MM.1S (cell line): ENCODE measurements at regions not wholly inside any gene's neighbourhood (a gene's known extent, or its start where the extent isn't known, plus 50 kb on each side); places are given as distances from the start of the nearest gene placed in this dataset.

ENCODE experiments used
- DNase-seq: peaks from one replicate; pipeline ENCODE4 v3.0.0-alpha.2; 2015
- H2AFZ ChIP-seq: fragments of 300-600 bp; sonication (generic); 2 replicates; pipeline ENCODE4 v1.6.0; 2016; ENCODE audit warnings: antibody characterized with exemption, low read length
- H3F3A ChIP-seq: fragments of 300-600 bp; sonication (generic); 2 replicates; pipeline ENCODE4 v1.6.1; 2016; ENCODE audit warnings: mild to moderate bottlenecking, antibody characterized with exemption, low read length, moderate library complexity, mixed read lengths; ENCODE audit not compliant: insufficient read depth
- H3K27ac ChIP-seq: fragments of 300-600 bp; sonication (generic); 2 replicates; pipeline ENCODE4 v1.5.1; 2016; ENCODE audit warnings: mild to moderate bottlenecking, low read length
- H3K27me3 ChIP-seq: fragments of 300-600 bp; sonication (generic); replicated peaks from 2 replicates; pipeline ENCODE4 v1.6.0; 2016; ENCODE audit warnings: low read length; ENCODE audit not compliant: insufficient read depth
- H3K36me3 ChIP-seq: fragments of 300-600 bp; sonication (generic); replicated peaks from 2 replicates; pipeline ENCODE4 v1.6.1; 2016; ENCODE audit warnings: mild to moderate bottlenecking, low read length, mixed read lengths; ENCODE audit not compliant: insufficient read depth
- H3K4me1 ChIP-seq: fragments of 300-600 bp; sonication (generic); 2 replicates; pipeline ENCODE4 v1.6.1; 2016; ENCODE audit warnings: low read length, mixed read lengths
- H3K4me2 ChIP-seq: fragments of 300-600 bp; sonication (generic); 2 replicates; pipeline ENCODE4 v1.6.0; 2016; ENCODE audit warnings: low read depth, low read length
- H3K4me3 ChIP-seq: fragments of 300-600 bp; sonication (generic); 2 replicates; pipeline ENCODE4 v1.5.1; 2016; ENCODE audit warnings: low read length, mixed read lengths
- H3K79me2 ChIP-seq: fragments of 300-600 bp; sonication (generic); 2 replicates; pipeline ENCODE4 v1.6.1; 2016; ENCODE audit warnings: mixed run types, low read length, mixed read lengths
- H3K9ac ChIP-seq: fragments of 300-600 bp; sonication (generic); 2 replicates; pipeline ENCODE4 v1.6.1; 2016; ENCODE audit warnings: low read length, mixed read lengths
- H3K9me2 ChIP-seq: fragments of 300-600 bp; sonication (generic); replicated peaks from 2 replicates; pipeline ENCODE4 v1.6.1; 2016; ENCODE audit warnings: mild to moderate bottlenecking, low read length, mixed read lengths; ENCODE audit not compliant: insufficient read depth
- H3K9me3 ChIP-seq: fragments of 300-600 bp; sonication (generic); replicated peaks from 2 replicates; pipeline ENCODE4 v1.6.1; 2016; ENCODE audit warnings: mild to moderate bottlenecking, low read length, mixed read lengths; ENCODE audit not compliant: insufficient read depth
- H4K20me1 ChIP-seq: fragments of 300-600 bp; sonication (generic); 2 replicates; pipeline ENCODE4 v1.6.1; 2016; ENCODE audit warnings: mild to moderate bottlenecking, low read length, moderate library complexity, mixed read lengths; ENCODE audit not compliant: insufficient read depth
- EZH2 ChIP-seq: fragments of 300-600 bp; sonication (generic); optimal IDR thresholded peaks from 2 replicates; pipeline ENCODE3; 2017; ENCODE audit warnings: low read depth, mild to moderate bottlenecking, antibody characterized with exemption, low read length, mixed read lengths
- EZH2phosphoT487 ChIP-seq: fragments of 300-600 bp; sonication (generic); IDR thresholded peaks from 2 replicates; pipeline ENCODE4 v1.6.1; 2018; ENCODE audit warnings: antibody characterized with exemption, low read length
- TF ChIP-seq, protein P1 (sequence below): fragments of 300-600 bp; sonication (generic); IDR thresholded peaks from 2 replicates; pipeline ENCODE4 v1.5.1; 2016; ENCODE audit warnings: antibody characterized with exemption, low read length, mixed read lengths

DNA sequence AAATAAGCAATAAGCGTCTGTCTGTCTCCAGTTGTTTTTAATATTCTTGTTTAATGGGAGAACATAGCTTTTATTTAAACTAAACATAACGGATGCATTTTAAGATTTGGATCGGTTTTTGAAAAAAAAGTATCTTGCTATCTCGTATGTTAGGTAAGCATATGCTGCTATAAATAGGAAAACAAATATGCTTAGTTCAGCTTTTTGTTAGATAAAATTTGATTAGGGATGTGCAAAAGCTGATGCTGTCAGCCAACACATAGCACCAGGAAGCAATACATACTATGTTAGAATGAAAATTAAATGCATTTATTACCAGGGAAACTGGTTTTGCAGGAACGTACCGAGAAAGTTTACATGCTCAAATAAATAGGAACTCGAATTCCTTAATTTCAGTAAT, 843.1 kb upstream of the WWC1 start:
- Histone ChIP-seq H3K36me3 (no peaks in the 10 kb centered on the region), H3K4me1 (no peaks in the 10 kb centered on the region), H4K20me1 (no peaks in the 10 kb centered on the region), H3K9me2 (no peaks in the 10 kb centered on the region), H2AFZ (no peak overlapping the region), H3K9ac (no peak overlapping the region), H3K27me3 (no peaks in the 10 kb centered on the region), H3K4me2 (no peak overlapping the region), H3K79me2 (no peaks in the 10 kb centered on the region), H3K9me3 (no peaks in the 10 kb centered on the region), H3K4me3 (no peak overlapping the region), H3K27ac (no peak overlapping the region), H3F3A (no peaks in the 10 kb centered on the region)
- TF ChIP-seq EZH2: no peak
- TF ChIP-seq, protein P1, sequence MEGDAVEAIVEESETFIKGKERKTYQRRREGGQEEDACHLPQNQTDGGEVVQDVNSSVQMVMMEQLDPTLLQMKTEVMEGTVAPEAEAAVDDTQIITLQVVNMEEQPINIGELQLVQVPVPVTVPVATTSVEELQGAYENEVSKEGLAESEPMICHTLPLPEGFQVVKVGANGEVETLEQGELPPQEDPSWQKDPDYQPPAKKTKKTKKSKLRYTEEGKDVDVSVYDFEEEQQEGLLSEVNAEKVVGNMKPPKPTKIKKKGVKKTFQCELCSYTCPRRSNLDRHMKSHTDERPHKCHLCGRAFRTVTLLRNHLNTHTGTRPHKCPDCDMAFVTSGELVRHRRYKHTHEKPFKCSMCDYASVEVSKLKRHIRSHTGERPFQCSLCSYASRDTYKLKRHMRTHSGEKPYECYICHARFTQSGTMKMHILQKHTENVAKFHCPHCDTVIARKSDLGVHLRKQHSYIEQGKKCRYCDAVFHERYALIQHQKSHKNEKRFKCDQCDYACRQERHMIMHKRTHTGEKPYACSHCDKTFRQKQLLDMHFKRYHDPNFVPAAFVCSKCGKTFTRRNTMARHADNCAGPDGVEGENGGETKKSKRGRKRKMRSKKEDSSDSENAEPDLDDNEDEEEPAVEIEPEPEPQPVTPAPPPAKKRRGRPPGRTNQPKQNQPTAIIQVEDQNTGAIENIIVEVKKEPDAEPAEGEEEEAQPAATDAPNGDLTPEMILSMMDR: no peak
- no peak for TF ChIP-seq EZH2phosphoT487
- no peak for DNase-seq

DNA sequence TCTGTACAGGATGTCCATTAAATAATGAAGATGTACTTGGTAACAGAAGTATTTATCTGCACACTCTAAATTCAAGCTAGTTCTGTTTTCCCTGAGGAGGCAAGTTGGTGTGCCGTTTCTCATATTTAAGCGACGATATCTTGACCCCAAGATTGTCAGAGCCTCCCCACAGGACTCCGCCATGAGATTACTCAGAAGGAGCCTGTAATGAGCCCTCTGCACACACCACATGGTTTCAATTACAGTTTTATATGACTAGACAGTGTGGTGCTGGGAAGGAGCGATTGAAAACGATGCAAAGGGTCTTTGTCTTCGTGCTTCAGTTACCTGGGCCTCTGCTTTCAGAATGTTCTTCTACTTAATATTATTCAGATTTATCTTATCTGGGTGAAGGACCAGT, 840.4 kb upstream of the WWC1 start:
- no peak overlapping the region for H3K9ac ChIP-seq

DNA sequence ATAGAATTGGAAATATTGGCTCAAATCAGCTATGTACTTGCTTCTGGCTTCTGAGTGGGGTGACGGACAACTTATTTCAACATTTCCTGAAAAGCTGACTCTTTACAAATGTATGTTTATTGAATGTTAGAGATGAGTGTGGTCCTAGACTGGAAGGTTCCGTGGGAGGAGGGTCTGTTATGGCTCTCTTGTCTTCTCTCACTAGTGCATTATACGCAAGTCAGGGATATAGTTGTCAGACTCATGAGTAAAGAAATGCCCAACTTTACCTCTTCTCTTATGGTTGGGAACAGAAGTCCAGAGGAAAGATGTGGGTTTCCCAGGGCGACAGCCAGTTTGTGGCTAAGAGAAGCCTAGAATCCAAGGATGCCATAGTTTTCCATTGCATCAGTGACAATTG, 839.3 kb upstream of the WWC1 start:
- Histone ChIP-seq H3K4me3 (no peak overlapping the region), H3K4me2 (no peak overlapping the region), H3K4me1 (no peaks in the 10 kb centered on the region), H3K36me3 (no peaks in the 10 kb centered on the region), H2AFZ (no peak overlapping the region), H3K9me2 (no peaks in the 10 kb centered on the region), H4K20me1 (no peaks in the 10 kb centered on the region), H3F3A (no peaks in the 10 kb centered on the region), H3K27me3 (no peaks in the 10 kb centered on the region), H3K27ac (no peak overlapping the region), H3K9ac (no peak overlapping the region), H3K9me3 (no peaks in the 10 kb centered on the region), H3K79me2 (no peaks in the 10 kb centered on the region)
- TF ChIP-seq EZH2phosphoT487: no peak
- no peak for TF ChIP-seq EZH2
- TF ChIP-seq, protein P1: no peak
- DNase-seq: no peak

More for the DNA sequence above, 840.4 kb upstream of the WWC1 start:
- no peaks in the 10 kb centered on the region for H3K4me1 ChIP-seq
- no peak overlapping the region for H3K4me3 ChIP-seq
- no peaks in the 10 kb centered on the region for H3K9me3 ChIP-seq
- no peaks in the 10 kb centered on the region for H4K20me1 ChIP-seq
- TF ChIP-seq EZH2: no peak
- no peak for TF ChIP-seq EZH2phosphoT487
- TF ChIP-seq, protein P1: no peak
- H3K27me3 ChIP-seq: no peaks in the 10 kb centered on the region
- H3K9me2 ChIP-seq: no peaks in the 10 kb centered on the region
- no peak overlapping the region for H2AFZ ChIP-seq
- DNase-seq: no peak
- H3K27ac ChIP-seq: no peak overlapping the region
- H3K79me2 ChIP-seq: no peaks in the 10 kb centered on the region
- H3F3A ChIP-seq: no peaks in the 10 kb centered on the region
- no peak overlapping the region for H3K4me2 ChIP-seq
- no peaks in the 10 kb centered on the region for H3K36me3 ChIP-seq
